ENCODE measurements at regions not wholly inside any gene's neighbourhood (a gene's known extent, or its start where the extent isn't known, plus 50 kb on each side); places are given as distances from the start of the nearest gene placed in this dataset.

DNA sequence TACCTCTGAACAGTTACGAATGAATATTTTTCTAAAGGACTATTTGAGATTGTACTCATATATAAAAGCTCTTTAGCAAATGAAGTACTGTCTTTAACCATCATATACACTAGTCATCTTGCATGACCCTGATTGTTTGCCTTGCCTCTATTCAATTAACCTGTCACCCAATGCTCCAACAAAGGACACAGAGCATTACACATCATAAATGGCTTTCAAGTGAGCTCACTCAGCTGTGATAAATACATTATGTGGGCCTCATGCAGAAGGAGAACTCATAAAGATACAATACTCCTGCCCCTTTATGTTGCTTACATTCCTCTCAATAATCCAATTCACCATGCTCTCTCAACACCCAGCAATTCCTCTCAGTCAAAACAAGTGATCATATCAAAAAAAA is 993.0 kb upstream of the PRMT6 start:
- TF ChIP-seq FOS (IDR thresholded peaks at IDR 0.05; ENCODE audit: borderline replicate concordance, insufficient read depth, low read length) (no peak), POLR2A (IDR thresholded peaks at IDR 0.05; ENCODE audit: low read depth, low read length) (no peak)
- TF ChIP-seq, protein P1, sequence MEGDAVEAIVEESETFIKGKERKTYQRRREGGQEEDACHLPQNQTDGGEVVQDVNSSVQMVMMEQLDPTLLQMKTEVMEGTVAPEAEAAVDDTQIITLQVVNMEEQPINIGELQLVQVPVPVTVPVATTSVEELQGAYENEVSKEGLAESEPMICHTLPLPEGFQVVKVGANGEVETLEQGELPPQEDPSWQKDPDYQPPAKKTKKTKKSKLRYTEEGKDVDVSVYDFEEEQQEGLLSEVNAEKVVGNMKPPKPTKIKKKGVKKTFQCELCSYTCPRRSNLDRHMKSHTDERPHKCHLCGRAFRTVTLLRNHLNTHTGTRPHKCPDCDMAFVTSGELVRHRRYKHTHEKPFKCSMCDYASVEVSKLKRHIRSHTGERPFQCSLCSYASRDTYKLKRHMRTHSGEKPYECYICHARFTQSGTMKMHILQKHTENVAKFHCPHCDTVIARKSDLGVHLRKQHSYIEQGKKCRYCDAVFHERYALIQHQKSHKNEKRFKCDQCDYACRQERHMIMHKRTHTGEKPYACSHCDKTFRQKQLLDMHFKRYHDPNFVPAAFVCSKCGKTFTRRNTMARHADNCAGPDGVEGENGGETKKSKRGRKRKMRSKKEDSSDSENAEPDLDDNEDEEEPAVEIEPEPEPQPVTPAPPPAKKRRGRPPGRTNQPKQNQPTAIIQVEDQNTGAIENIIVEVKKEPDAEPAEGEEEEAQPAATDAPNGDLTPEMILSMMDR (IDR thresholded peaks at IDR 0.05; ENCODE audit: extremely low read depth in 1 of 2, insufficient read depth in 1 of 2, low read depth in 1 of 2, low read length in 2 of 2), result no peak
- TF ChIP-seq, protein P2, sequence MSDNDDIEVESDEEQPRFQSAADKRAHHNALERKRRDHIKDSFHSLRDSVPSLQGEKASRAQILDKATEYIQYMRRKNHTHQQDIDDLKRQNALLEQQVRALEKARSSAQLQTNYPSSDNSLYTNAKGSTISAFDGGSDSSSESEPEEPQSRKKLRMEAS (IDR thresholded peaks at IDR 0.05; ENCODE audit: insufficient read depth, insufficient read length), result no peak

Data from endothelial cell of umbilical vein (primary cell).